ENCODE measurements at regions not wholly inside any gene's neighbourhood (a gene's known extent, or its start where the extent isn't known, plus 50 kb on each side); places are given as distances from the start of the nearest gene placed in this dataset.

GRCh38 chr9:81741103-81741502, 51.8 kb upstream of the TLE1 start:
- POLR2A ChIA-PET: no interaction called here
- DNase-seq (ENCODE audit: extremely low spot score): no peak
- CTCF ChIA-PET: no interaction called here
- TF ChIP-seq, protein P1, sequence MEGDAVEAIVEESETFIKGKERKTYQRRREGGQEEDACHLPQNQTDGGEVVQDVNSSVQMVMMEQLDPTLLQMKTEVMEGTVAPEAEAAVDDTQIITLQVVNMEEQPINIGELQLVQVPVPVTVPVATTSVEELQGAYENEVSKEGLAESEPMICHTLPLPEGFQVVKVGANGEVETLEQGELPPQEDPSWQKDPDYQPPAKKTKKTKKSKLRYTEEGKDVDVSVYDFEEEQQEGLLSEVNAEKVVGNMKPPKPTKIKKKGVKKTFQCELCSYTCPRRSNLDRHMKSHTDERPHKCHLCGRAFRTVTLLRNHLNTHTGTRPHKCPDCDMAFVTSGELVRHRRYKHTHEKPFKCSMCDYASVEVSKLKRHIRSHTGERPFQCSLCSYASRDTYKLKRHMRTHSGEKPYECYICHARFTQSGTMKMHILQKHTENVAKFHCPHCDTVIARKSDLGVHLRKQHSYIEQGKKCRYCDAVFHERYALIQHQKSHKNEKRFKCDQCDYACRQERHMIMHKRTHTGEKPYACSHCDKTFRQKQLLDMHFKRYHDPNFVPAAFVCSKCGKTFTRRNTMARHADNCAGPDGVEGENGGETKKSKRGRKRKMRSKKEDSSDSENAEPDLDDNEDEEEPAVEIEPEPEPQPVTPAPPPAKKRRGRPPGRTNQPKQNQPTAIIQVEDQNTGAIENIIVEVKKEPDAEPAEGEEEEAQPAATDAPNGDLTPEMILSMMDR (IDR thresholded peaks at IDR 0.05; ENCODE audit: control extremely low read depth, extremely low read depth, low read depth, missing control alignments): no peak

DNA sequence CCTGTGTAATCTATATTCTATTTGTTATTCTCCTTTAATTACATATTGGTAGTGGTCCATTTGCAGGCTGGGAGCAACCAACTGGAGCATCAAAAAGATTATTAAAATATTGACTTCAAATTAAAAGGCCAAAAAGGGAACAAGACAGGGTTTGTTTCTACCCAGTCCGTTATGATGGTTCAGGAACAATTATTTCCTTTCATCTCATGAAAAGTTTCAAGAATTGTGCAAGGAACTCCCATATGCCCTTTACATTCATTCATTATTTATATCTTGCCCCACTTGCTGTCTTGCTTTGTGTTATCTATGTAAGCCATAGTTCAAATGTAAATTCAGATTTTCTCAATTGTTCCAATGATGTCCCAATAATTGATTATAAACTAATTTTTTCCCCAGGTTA, 58.7 kb upstream of the TLE1 start:
- CTCF ChIA-PET: no interaction called here
- POLR2A ChIA-PET: no interaction called here
- DNase-seq (ENCODE audit: extremely low spot score): no peak
- TF ChIP-seq, protein P1 (IDR thresholded peaks at IDR 0.05; ENCODE audit: control extremely low read depth, extremely low read depth, low read depth, missing control alignments): no peak

DNA sequence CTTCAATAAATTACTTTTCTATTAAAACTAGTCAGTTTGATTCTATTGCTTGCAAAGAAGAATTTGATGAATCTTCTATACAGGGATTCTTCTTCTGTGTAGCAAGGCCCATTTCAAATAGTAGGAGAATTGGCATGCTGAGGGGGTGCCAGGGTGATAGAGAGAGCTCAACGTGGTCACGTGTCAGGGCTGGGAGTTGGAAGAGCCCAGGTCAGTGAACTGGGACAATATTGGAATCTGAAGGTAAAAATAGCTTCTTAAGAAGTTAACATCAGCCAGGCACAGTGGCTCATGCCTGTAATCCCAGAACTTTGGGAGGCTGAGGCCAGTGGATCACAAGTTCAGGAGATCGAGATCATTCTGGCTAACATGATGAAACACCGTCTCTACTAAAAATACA, 64.1 kb upstream of the TLE1 start:
- ChIA-PET CTCF (no interaction called here), POLR2A (no interaction called here)
- TF ChIP-seq, protein P1 (IDR thresholded peaks at IDR 0.05; ENCODE audit: control extremely low read depth, extremely low read depth, low read depth, missing control alignments): no peak
- DNase-seq (ENCODE audit: extremely low spot score): no peak

GRCh38 chr9:81754245-81754644, 64.9 kb upstream of the TLE1 start:
- ChIA-PET POLR2A (no interaction called here), CTCF (no interaction called here)
- TF ChIP-seq, protein P1 (IDR thresholded peaks at IDR 0.05; ENCODE audit: control extremely low read depth, extremely low read depth, low read depth, missing control alignments): no peak
- DNase-seq (ENCODE audit: extremely low spot score): no peak

DNA sequence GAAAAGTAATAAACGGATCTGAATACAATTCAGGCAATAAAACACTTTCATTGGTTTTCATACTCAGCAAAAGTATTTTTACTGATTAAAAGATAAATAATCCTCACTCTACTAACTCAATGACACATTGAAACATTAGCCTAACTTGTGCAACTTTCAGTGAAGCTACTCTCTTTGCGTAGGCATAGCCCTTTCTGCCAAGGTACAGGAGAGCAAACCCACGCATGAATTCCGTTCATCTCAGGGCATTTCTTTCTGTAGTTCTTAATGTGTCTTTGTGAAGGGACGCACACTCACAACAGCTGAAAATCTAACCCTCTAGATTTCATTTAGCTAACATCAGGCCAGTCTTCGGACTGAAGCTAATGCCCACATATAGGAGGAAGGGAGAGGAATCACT, 66.4 kb upstream of the TLE1 start:
- POLR2A ChIA-PET: no interaction called here
- no peak for DNase-seq (ENCODE audit: extremely low spot score)
- CTCF ChIA-PET: no interaction called here
- TF ChIP-seq, protein P1 (IDR thresholded peaks at IDR 0.05; ENCODE audit: control extremely low read depth, extremely low read depth, low read depth, missing control alignments): no peak

DNA sequence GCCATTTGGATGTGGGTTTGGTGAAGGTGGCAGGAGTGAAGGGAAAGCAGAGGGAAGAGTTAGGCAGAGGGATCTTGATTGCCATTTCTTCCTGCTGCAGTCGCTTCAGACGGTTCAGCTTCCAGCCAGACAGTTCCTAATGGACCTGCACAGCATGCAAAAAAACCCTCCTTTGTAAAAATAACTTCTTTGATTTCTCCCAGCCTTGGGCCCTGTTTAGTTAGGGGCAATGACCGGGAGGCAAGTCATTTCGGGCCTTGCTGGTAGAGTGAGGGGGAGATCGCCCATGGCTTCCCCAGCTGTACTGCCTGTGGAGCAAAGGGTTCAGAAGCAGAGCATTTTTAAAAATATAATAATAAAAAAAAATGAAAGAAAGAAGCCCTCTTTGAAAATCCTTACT, 67.2 kb upstream of the TLE1 start:
- CTCF ChIA-PET: no interaction called here
- TF ChIP-seq, protein P1 (IDR thresholded peaks at IDR 0.05; ENCODE audit: control extremely low read depth, extremely low read depth, low read depth, missing control alignments): no peak
- POLR2A ChIA-PET: no interaction called here
- no peak for DNase-seq (ENCODE audit: extremely low spot score)

DNA sequence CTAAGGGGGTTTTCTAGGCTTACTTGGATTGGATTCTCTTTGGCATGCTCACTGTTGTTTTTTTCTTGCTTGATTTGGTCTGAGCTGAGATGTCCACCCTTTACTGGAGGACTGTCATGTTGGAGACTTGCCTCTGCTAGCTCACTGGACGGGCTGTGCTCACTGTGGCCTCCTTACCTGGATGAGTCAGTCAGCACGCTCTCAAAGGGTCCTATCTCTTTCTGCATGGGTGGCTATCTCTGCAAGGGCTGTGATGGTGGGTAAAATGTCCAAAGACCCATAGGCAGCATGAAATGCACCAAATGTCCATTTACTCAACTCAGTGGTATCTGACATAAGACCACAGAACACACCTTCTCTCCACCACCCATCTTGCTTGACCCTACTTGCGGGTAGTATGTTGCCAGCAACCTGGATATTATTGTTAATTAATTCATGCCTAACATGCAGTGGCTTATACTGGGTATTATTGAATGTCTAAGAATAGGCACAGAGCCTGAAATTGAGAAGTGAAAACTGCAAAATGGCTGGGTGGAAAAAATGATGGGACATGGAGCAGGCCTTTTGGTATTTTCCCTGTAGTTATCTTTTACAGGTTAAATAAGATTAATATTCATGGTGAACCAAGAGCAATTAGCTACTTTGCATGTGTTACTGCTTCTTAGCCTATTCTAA, 68.9 kb upstream of the TLE1 start:
- no peak for DNase-seq (ENCODE audit: extremely low spot score)
- TF ChIP-seq, protein P1 (IDR thresholded peaks at IDR 0.05; ENCODE audit: control extremely low read depth, extremely low read depth, low read depth, missing control alignments): no peak
- POLR2A ChIA-PET: no interaction called here
- CTCF ChIA-PET: no interaction called here

Data from GM10248 (cell line).